ENCODE measurements at regions not wholly inside any gene's neighbourhood (a gene's known extent, or its start where the extent isn't known, plus 50 kb on each side); places are given as distances from the start of the nearest gene placed in this dataset.
"Not testable (repeated sequence)": the region's sequence is repeated elsewhere in the genome, so short reads cannot be mapped to it uniquely, and the experiment has no call there.

DNA sequence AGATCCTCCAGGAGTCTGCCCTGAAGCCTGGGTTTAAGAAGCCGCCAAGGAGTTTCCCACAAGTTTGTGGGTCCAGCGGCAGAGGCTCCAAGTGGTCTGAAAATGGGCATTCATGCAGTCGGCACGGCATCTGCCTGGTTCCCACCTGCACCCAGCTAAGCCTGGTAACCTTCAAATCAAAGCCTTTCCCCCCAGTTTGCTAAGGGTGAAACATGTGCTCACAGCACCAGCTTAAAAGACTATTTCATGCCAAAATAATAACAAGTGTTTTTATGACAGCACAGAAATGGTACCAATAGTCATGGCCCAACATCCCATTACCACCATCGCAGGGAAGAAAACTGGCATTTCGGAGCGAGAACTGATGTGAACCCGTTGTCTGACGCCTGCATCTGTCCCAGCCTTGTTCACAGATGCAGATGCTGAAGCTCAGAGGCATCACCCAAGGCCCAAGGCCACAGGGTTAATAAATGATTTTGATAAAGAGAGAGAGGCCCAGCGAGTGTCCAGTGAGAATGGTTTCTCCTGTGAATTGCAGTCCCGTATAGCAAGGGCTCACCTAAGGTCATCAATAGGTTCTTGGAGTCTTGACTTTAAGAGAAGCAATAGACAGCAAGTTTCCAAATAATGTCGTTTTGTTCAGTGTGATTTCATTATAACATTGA, 188.0 kb upstream of the TPM1 start:
- DNase-seq (ENCODE audit: low read depth): no peak

DNA sequence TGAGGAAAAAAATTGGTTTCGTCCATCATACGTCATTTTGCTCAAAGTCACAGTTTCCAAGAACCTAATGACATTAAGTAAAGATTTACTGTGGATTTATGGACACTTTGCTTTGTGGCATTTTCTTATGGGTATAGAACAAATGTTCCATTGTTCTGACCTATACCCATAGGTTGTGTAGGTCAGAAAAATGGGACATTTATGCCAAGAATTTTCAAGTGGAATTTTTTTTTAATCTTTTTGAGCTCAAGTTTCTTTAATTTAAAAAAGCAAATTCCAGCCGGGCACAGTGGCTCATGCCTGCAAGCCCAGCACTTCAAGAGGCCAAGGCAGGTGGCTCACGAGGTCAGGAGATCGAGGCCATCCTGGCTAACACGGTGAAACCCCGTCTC, 187.5 kb upstream of the TPM1 start:
- no peak for DNase-seq (ENCODE audit: low read depth)

DNA sequence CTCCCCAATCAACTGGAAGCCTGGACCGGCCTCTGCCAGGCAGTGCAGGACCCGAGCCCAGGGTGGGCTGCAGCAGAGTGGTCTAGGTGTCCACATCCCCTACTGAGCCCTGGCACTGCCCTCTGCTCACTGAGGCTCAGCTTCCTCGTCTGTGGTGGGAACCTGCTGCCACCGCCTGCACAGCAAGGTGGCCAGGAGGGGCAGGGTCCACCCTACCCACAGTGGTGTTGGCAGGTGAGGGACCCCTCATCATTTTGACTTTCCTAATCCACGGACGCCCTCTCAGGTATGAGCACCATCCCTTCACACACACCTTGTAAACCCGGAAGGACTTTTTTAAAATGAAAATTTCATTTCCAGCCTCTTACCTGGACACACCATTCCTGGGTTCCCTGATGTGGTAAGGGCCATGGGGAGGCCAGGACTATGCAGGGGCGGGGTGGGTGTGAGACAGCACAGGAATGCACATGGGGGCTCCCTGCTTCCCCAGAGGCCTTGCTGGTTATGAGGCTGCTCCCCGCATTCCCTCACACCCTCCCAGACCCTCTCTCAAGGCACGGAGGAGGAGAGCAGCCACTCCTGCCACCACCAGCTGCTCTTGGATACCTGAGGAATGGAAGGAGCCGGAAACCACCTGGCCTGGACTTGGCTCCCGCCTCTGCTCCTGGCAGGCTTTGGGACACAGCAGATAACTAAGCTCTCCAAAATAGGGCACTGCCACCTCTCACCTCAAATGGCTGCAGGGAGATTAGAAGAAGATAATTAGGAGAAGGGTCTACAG, 185.9 kb upstream of the TPM1 start:
- DNase-seq (ENCODE audit: low read depth): no peak

DNA sequence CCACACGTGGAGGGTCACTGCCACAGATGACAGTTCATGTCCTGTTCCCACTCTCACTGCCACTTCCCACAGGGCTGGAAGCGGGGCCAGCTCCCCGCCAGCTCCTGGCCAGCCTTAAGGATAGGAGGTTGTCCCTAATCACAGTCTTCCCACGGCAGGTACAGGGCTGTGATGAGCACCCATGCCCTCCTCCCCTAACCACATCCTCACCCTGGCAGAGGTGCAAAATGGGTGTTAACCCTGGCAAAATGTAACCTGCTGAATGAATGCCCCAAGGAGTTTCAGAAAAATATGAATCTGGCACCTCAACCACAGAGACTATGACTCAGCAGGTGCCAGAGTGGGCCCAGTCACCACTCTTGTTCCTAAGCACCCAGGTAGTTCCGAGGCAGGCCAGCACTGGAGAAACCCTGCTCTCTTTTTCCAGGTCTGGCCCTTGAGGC, 185.1 kb upstream of the TPM1 start:
- peak; percentile 54 for DNase-seq (ENCODE audit: low read depth)

DNA sequence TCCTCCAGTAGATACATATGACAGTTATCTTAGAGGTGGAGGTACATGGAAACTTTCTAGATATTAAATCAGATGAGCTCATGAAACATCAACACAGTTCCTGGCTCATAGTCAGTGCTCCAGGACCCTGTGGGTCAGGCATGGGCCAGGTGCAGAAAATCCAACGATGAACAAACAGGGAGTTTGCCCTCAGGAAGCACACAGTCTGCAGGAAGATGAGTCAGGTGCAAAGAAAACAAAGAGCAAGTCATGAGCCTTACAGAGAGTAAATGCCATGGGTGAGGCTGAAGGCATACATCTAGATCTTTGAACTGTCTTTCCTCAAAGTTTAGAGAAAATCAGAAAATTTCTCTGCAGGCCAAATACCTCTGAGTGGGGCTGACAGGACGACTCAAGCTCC, 184.2 kb upstream of the TPM1 start:
- DNase-seq (ENCODE audit: low read depth): no peak

DNA sequence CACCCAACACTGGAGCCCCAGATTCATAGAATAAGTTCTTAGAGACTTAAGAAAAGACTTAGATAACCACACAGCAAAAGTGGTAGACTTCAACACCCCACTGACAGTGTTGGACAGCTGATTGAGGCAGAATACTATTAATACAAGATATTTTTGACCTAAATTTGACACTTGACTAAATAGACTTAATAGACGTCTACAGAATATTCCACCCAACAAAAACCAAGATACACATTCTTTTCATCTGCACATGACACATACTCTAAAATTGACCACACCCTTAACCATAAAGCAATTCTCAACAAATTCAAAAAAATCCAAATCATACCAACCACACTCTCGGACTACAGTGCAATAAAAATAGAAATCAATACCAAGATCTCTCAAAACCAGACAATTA, 179.8 kb upstream of the TPM1 start:
- DNase-seq (ENCODE audit: low read depth): no peak

DNA sequence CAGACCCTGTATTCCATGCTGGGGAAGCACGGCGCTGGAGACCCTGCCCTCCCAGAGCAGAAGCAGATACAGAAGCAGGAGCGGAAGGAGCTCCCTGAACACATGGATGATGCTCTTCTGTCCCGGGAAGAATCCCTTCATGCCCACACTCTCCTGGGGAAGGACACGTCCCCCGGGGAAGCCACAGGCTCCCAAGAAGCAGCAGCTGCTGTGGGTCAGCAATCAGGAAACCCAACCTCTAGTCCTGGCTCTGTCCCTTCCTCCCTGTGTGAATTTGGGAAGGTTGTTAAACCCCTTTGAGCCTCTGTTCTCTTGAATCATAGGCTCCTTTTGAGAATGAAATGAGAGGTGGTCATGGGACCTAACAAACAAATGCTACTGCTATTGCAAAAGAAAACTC, 176.2 kb upstream of the TPM1 start:
- DNase-seq (ENCODE audit: low read depth): no peak

DNA sequence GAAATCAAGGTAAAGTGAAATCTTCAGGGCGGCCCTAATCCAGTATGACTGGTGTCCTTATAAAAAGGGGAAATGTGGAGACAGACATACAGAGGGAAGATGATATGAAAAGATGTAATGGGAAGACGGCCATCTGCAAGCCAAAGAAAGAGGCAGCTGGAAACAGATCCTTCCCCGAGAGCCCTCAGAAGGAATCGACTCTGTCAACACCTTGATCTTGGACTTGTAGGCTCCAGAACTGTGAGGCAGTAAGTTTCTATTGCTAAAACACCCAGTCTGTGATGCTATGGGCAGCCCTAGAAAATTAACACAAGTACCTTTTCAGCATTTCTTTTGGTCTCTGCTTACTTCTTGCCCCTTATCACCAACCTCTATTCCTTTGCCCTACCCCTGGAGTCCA, 174.7 kb upstream of the TPM1 start:
- DNase-seq (ENCODE audit: low read depth): no peak

DNA sequence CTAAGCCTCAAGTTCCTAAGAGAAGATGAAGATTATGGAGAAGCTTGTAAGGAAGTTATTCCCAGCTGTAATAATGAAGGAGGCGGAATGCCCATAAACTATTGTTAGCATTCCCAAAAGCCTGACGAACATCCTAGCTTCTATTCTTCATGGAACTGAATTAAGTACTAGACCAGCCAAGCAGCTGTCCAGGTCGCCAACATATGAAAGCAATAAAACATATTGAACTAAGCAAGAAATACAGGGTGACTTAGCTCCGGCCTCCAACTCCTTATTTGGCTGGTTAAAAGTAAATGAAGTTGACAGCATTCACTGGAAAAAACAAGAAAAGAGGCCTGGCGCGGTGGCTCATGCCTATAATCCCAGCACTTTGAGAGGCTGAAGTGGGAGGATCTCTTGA, 174.0 kb upstream of the TPM1 start:
- no peak for DNase-seq (ENCODE audit: low read depth)

DNA sequence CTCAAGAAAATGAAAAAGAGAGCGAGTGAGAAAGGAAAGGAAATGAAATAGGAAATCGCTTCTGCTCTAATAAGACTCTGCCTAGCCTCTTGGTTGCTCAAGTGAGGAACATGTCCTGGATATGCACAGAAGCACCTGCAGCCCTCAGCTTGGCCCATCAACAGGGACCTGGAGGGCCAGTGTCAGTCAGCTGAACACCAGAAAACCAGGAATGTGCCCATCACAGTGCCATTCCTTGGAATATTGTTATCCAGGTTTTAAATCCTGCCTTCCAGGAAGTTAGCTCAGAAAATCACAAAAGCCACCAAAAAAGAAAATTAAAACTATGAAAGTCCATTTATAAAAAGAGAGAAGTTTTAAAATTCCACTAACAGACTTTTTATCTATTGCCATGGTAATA, 173.4 kb upstream of the TPM1 start:
- no peak for DNase-seq (ENCODE audit: low read depth)

DNA sequence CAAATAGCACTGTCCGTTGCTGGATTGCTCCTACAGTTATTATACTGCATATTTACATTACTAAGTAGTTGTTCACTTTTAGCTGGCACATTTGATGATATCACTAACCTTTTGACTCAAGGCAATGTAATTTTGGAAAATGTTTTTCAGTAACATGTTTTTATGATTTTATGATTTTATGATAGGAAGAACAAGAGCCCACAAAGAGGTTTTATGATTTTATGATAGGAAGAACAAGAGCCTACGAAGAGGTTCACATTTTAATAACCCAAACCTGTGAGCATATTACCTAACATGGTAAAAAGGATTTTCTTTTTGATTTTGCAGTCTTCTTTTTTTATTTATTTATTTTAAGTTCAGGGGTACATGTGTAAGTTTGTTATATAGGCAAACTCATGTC, 172.3 kb upstream of the TPM1 start:
- DNase-seq (ENCODE audit: low read depth): no peak

DNA sequence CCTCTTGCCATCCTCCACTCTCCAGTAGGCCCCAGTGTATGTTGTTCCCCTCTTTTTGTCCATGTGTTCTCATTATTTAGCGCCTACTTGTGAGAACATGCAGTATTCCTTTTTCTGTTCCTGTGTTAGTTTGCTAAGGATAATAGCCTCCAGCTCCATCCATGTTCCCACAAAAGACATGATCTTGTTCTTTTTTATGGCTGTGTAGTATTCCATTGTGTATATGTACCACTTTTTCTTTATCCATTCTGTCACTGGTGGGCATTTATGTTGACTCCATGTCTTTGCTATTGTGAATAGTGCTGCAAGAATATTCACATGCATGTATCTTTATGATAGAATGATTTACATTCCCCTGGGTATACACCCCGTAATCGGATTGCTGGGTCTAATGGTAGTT, 171.8 kb upstream of the TPM1 start:
- DNase-seq (ENCODE audit: low read depth): not testable (repeated sequence)

DNA sequence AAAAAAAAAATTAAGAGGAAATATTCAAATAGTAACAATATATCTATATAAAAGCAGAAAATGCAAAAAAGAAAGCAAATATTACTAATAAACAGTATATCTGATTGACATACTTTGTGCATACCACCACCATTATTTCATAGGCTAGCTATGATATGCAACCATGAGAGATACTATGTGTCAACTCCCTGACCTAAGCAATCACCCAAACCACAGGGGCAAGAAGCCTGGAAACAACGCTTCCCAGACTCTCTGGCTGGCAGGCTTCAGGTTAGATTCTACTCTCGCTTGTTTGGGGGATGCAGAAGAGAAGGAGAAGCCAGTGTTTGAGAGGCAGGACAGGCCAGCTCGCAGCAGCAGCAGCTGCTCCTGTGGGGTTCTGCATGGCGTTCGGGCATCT, 169.3 kb upstream of the TPM1 start:
- no peak for DNase-seq (ENCODE audit: low read depth)

DNA sequence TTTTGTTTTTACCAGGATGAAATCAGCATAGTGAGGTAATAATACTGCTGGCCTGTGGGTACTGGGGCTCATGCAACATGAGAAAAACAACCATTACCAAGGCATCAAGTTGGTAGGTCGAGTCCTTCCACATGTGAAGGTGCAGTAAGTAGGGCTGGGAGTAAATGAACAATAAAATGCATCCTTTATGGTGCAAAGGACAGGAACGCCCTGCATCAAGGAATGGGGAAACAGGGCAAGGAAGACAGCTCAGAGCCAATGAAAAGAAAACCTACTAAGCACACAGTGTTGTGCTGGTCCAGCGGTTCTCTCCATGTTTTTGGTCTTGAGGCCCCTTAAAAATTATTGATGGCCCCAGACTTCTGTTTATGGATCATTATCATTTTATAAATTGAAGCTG, 168.5 kb upstream of the TPM1 start:
- no peak for DNase-seq (ENCODE audit: low read depth)

DNA sequence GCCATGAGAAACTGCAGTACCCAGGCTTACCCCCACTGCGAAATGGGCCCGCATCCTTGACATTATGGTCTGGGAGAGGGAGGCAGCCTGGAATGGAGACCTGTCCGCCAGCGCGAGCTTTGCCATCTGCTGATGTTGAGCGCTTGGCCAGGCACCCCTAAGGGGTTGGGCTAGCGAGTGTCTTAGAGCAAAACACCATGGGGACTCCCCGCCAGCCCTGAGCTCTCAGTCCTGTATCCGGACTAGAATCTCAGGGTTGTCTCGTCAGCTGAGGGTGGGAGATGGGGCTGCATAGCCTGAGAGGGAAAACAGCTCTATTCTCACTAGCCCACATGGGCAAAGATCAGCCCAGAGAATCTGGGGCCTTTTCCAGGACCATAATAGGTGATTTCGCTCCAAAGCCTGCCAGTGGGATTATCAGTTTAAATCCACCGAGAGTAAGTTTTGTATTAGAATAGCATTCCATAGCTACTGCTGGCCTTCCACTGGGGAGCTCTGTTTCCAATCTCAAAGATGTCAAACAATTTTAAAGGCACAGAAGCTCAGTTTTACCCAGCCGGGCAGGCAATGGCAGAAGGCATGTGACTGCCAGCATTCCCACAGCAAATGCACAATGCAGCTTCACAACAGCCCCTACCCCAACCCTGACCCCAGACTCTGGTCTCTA, 167.5 kb upstream of the TPM1 start:
- DNase-seq (ENCODE audit: low read depth): no peak

DNA sequence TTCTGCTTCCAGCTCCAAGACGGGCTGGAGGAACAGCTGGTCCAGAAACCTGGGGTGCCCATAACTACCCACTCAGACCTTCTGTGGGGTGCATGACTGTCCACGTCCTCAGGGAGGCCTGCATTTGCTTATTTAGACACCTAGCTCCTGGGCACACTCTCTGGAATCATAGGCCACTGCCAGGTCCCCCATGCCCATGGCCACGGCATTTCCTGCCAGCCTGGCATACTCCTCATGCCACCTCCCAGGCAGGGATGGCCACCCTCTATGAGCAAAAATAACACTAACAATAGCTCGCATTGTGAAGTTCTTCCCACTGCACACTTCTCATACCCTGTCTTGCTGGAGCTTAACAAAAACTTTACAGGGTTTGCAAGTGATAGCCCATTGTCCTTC, 166.9 kb upstream of the TPM1 start:
- DNase-seq (ENCODE audit: low read depth): no peak

DNA sequence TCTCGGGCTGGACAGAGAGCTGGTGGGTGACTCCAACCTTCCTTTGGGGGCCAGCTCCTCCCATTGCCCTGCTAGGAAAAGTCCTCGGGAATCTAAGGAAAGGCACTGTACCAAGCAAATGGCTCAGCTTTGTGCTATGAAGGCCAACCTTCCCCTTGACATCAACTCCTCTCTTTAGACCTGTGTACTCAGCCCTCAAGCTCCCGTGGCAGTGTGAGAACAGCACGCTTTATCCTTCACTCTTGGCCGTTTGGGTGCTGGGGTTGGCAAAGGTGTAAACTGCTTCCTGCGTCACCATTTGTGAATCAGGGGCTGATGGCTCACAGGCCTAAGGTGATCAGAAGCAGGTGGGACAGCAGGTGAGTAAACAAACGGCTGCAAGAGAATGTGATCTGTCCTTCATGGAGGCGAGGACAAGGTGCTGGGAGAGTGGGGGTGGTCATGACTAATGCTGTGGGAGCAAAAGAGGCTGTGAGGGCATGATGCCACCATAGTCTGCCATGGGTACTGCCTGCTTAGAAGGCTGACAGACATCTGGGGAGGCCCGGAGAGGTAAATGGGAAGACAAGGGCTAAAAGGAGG, 165.2 kb upstream of the TPM1 start:
- DNase-seq (ENCODE audit: low read depth): no peak

DNA sequence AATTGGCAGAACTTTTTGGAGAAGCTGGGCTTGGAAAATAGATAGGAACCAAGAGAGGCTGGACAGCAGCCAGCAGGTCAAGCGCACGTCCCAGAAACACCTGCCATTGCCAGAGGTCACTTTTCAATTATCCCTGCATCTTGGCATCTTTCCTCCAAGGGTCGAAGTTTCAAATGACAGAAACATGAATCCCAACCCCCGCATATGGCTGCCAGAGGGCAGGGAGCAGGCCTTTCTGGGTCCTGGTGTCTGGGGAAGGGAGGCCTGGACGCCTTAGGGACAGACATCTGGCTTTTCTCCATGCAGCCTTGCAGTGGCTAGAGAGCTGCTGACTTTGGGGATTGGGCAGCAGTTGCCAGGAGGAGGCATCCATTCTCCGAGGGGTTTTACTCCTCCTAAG, 164.5 kb upstream of the TPM1 start:
- no peak for DNase-seq (ENCODE audit: low read depth)

DNA sequence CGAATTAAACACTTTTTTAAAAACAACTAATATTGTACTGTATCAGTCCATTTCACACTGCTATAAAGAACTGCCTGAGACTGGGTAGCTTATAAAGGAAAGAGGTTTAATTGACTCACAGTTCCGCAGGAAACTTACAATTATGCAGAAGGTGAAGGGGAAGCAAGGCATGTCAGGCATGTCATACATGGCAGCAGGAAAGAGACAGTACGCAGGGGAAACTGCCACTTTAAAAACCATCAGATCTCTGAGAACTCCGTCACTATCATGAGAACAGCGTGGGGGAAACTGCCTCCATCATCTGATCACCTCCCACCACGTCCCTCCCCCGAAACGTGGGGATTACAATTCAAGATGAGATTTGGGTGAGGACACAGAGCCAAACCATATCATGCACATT, 162.8 kb upstream of the TPM1 start:
- no peak for DNase-seq (ENCODE audit: low read depth)

DNA sequence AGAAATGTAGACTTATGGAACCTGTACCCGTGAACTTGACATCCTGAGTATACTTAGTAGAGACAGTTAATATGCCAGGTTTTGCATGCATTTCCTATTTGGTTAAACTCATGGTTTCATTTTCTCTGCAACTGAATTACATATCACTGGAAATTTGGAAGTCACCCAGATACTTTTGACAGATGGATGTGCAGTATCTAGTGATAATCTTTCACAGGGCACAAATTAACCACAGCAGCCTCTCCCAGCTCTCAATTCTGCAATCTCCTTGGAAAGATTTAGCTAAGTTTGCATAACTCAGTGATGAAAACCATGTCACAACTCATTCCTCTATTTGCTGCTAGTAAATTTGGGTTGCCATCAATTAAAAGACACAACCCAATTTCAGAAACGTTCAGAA, 162.3 kb upstream of the TPM1 start:
- no peak for DNase-seq (ENCODE audit: low read depth)

DNA sequence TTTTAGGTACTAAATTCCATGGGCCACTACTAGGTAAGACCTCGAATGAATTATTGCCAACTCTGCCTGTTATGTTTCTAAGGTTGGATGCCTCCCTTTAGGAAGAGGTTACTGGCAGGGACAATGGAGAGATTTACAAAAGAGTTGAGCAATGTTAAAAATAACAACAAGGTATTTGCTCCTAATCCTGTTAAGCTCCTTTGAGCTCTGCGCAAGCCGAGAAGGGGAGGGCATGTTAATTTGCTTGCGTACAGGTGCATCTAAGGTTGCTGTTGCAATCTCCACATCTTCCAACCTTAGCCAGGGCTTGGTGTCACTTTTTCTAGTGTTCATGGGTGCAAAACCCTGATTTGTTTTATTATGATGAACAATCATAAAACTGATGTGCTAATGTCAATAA, 161.5 kb upstream of the TPM1 start:
- no peak for DNase-seq (ENCODE audit: low read depth)

DNA sequence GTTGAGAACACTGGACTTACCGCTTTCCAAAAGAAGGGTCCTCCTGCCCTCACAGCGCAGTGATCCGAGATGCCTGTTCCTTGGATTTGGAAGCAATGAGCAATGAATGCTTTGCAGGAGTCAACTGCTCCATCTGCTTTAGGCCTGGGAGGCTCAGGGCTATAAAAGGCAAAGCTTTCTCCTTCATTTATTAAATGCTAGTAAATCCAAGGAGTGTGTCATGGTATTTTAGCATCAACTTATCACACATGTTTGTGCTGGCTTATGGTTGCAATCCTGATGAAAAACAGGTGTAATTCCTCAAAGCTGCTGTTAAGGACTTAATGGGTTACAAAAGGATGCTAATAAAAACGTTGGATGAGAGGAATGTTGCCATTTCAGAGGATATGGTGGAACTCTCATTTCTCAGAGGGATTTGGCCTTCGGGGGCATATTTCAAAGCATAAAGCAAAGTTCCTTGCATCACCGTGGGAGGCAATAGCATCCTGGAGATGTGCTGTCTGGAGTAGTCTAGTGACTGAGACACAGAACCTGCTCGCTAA, 158.5 kb upstream of the TPM1 start:
- no peak for DNase-seq (ENCODE audit: low read depth)
